HG03135 (cell line): ENCODE measurements at regions not wholly inside any gene's neighbourhood (a gene's known extent, or its start where the extent isn't known, plus 50 kb on each side); places are given as distances from the start of the nearest gene placed in this dataset.
A peak's percentile ranks its signal among the peaks of the same experiment; 100 is the strongest.
"Not testable (repeated sequence)": the region's sequence is repeated elsewhere in the genome, so short reads cannot be mapped to it uniquely, and the experiment has no call there.

Source experiments
- ATAC-seq: cut with Tn5 transposase; IDR thresholded peaks from one replicate; pipeline ENCODE4 v1.9.1; 2021; ENCODE audit warnings: mild to moderate bottlenecking, moderate library complexity; ENCODE audit not compliant: unreplicated experiment

- no peak for ATAC-seq
These were observed 187.4 kb upstream of the BRINP3 start for GRCh38 chr1:190665045-190665444.

DNA sequence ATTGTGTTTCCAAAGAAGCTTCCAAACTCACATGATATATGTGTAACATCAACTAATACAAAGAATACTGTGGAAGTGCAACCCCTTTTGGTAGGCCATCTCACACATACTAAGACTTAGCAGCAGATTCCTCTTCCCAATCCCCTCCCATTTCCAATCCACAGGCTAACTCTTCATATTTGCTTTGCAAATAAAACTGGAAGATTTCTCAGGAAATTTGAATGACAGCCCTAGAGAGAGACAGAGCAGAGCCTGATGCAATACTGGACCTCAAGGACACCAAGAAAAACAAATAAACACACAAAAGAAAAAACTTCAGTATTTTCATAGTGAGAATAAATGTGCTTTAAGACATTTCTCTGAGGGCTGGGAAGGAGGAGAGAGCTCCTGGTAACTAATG lies 190.2 kb upstream of the BRINP3 start:
- ATAC-seq: no peak

DNA sequence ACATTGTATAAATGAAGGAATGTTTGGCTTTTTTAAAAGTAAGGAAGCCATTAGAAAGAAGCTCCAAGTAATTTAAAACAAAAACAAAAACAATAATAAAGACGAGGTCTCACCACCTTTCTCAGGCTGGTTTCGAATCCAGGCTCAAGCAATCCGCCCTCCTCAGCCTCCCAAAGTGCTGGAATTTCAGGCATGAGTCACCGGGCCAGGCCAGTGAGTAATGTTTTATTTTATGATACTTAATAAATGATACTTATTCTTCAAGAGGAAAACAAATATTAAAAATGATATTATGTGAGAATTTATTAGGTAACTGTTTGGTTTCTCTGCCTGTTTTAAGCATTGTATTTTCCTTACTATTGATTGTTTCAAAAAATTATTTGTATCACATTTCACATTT lies 201.4 kb upstream of the BRINP3 start:
- no peak for ATAC-seq

- no peak for ATAC-seq
These were observed 201.8 kb upstream of the BRINP3 start for GRCh38 chr1:190679454-190679853.

DNA sequence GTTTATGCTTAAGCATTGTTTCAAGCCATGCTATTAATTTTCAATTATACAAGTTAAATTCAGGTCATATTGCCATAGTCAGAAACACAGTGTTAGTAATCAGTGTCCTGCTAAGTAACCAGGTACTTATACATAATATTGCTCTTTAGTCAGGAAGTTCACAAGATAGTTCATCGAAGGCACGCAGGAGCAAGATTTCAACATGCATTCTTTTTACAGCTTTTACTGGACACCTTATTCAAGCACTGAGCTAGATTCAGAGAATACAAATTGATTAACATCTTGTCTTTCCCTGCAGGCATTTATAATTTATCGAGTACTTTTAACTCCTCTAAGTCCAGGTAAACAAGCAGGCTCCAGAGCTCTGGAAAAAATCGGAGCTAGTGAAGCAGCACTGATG lies 202.3 kb upstream of the BRINP3 start:
- ATAC-seq: no peak

DNA sequence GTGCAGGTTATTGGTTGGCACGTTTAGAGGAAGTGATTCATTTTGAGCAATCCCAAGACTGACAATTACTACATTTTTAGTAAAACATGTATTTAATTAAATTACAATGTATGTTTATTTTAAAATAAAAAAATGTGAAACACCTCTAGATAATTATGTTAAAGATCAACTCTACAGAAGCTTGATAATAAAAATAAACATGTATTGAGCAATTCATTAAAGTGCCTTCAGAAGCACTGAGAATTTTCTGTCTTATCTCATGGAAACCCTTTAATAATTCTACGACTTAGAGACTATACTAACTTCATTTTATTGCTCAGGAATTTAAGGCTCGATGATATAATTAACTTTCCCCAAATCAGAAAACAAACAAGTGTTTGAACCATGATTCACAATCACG lies 208.0 kb upstream of the BRINP3 start:
- ATAC-seq: no peak

GRCh38 chr1:190688096-190688495 lies 210.4 kb upstream of the BRINP3 start:
- no peak for ATAC-seq

DNA sequence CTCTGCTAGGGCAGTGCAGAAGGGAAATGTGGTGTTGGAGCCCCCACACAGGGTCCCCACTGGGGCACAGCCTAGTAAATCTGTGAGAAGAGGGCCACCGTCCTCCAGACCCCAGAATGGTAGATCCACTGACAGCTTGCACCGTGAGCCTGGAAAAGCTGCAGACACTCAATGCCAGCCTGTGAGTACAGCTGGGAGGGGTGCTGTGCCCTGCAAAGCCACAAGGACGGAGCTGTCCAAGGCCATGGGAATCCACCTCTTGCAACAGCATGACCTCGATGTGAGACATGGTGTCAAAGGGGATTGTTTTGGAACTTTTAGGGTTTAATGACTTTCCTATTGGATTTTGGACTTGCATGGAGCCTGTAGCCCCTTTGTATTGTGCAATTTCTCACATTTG lies 220.8 kb upstream of the BRINP3 start:
- not testable (repeated sequence) for ATAC-seq

- ATAC-seq: no peak
These were observed 221.5 kb upstream of the BRINP3 start for GRCh38 chr1:190699165-190699564.

GRCh38 chr1:190708418-190709057 lies 230.9 kb upstream of the BRINP3 start:
- no peak for ATAC-seq

DNA sequence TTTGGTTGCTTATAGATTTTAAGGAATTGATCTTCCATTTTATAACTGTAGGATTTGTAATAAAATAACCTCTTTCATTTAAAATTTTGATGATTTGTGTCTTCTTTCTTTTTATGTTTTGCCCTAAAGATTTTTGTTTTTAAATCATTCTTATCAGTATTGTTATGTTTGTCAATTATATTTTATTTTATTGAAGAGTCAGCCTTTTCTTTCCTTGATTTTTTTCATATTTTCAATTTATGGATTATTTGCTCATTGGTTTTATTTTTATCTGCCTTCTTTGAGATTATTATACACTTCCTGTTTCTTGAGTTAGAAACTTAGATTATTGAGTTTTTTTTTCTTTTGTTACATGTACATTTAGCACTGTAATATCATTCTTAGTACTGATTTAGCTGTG lies 233.4 kb upstream of the BRINP3 start:
- no peak for ATAC-seq

DNA sequence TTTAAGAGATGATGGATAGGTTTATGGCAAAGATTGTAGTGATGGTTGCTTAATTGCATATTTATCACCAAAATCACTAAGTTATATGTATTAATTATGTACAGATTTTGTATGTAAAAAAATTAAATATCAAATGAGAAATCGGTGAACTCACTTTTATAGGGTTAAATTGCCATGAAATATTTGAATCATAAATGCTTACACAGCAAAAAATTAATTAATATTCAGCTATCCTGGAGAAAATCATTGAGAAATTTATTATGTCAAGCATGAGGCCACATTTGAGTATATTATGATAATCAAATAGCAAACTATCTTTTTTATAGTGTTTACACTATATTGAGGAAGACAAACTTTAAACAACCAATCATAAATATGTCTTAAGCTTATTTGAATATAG lies 239.4 kb upstream of the BRINP3 start:
- ATAC-seq: no peak

- ATAC-seq: no peak
These were observed 259.4 kb upstream of the BRINP3 start for GRCh38 chr1:190736971-190737590.

DNA sequence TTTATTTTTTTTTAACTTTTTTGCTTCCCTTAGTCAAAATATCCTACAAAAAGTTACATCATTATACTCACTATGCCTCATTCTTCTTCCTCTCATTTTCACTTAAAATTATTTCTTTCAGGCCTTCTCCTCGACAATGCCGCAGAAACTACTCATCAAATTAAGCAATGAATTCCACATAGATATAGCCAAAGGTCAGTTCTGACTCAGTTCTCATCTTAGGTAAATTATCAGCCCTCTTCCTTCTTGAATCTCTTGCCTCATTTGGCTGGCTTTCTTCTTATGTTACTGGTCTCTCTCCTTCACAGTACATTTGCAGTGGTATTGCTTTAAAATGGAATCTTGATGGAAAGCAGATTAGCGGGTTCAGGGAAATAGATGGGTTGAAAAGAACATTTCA lies 260.7 kb upstream of the BRINP3 start:
- ATAC-seq: no peak

- no peak for ATAC-seq
These were observed 262.3 kb upstream of the BRINP3 start for GRCh38 chr1:190739926-190740325.

- no peak for ATAC-seq
These were observed 270.0 kb upstream of the BRINP3 start for GRCh38 chr1:190747704-190748103.

DNA sequence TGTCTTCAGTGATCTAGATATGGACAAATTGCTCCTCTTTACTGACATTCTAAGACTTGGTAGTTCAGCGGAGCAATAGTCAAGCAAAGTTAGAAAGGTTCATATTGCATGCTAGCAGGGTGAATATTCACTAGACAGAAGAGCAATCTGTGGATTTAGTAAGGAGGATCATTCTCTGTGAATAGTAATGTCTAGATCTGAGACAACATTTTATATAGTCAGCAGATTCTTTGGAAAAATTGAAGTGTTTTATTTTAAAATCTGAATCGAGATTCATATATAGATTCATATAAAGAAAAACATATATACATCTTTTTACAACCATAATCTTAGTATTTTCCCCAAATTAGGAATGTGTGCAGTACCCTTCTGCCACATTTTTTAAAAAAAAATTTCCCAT lies 274.5 kb upstream of the BRINP3 start:
- ATAC-seq: no peak

GRCh38 chr1:190754666-190755065 lies 277.0 kb upstream of the BRINP3 start:
- ATAC-seq: no peak

DNA sequence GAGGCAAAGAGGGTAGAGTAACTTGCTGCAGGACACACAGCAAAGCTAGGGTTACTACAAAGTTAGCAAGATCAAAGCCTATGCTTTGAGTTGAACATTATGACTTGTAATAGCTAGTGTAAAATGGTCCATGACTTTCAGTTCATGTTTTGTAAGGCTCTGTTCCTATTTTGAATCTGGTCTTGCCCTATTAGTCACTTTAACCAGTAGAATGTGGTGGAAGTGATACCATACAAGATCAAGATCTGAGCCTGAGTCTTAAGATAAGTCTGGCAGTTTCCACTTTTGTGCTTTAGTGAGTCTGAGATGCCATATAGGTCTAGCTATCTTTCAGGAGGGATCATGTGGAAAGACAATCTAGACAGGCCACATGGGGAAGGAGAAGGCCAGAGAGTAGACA lies 282.1 kb upstream of the BRINP3 start:
- ATAC-seq: peak; percentile 98

DNA sequence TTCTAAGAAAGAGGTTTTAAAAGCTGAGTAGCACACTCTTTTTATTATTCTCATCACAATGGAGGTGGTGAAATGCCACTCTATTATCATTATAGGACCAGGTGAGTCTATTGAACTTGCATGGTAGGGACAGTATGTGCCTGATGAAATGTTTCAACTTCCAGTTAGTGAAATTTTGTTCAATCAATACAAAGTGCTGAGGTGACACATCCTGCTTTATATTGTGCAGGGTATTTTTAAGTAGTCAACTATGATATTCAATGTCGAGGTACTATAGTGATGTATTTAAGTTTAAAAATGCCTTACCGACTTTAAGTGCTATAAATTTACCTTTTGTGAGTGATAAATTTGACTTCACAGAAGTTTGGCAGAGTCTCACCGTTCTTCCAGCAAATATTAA lies 284.7 kb upstream of the BRINP3 start:
- ATAC-seq: no peak

- ATAC-seq: no peak
These were observed 315.2 kb upstream of the BRINP3 start for GRCh38 chr1:190792873-190793272.

DNA sequence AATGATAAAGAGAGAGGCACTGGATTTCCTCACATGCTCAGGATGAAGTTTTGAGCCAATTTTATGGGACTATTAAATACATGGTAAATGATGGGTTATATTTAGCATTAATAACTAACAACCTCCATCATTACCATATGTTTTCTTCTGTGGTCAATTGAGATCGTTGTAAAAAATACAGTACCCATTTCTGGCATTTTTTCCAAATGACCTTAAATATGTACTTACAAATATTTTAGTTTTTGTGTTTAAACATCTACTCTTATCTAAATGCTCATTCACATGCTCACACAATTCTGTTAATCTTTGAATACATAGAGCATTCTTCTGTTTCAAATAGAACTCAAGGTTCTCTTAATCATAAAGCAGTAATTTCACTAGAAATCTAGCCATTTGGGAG lies 330.0 kb upstream of the BRINP3 start:
- ATAC-seq: no peak

DNA sequence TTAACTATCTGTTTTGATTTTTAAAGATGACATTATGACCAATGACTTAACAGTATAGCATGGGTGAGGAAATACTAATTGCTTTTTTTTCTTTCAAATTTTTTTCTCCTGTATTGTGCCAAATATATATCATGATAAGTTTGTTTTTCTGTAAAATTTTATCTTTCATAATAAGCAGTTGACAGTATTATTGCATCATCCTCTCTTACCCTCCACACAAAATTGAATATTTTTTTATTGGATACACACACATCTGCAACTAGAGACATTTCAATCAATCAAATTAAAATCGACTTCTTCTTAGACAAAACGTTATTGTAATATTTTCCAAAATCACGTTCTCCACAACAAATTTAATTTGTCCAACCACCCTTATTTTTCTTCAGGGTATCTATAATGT lies 330.4 kb upstream of the BRINP3 start:
- ATAC-seq: no peak
